GM12875 (cell line): ENCODE measurements at regions not wholly inside any gene's neighbourhood (a gene's known extent, or its start where the extent isn't known, plus 50 kb on each side); places are given as distances from the start of the nearest gene placed in this dataset.

Experiments used
- H3K4me3 ChIP-seq: one replicate; pipeline ENCODE4 v1.5.1; 2011; ENCODE audit warnings: low read depth, low read length, control low read depth
- TF ChIP-seq, protein P1 (sequence below): IDR thresholded peaks from 2 replicates; pipeline ENCODE4 v1.5.1; 2011; ENCODE audit warnings: low read depth, mild to moderate bottlenecking, control low read depth, inconsistent platforms, low read length, moderate library complexity, borderline replicate concordance; ENCODE audit not compliant: insufficient read depth

GRCh38 chr11:39037611-39038010 is 2421.8 kb downstream of the LRRC4C start:
- H3K4me3 ChIP-seq: no peak overlapping the region
- TF ChIP-seq, protein P1, sequence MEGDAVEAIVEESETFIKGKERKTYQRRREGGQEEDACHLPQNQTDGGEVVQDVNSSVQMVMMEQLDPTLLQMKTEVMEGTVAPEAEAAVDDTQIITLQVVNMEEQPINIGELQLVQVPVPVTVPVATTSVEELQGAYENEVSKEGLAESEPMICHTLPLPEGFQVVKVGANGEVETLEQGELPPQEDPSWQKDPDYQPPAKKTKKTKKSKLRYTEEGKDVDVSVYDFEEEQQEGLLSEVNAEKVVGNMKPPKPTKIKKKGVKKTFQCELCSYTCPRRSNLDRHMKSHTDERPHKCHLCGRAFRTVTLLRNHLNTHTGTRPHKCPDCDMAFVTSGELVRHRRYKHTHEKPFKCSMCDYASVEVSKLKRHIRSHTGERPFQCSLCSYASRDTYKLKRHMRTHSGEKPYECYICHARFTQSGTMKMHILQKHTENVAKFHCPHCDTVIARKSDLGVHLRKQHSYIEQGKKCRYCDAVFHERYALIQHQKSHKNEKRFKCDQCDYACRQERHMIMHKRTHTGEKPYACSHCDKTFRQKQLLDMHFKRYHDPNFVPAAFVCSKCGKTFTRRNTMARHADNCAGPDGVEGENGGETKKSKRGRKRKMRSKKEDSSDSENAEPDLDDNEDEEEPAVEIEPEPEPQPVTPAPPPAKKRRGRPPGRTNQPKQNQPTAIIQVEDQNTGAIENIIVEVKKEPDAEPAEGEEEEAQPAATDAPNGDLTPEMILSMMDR: no peak

DNA sequence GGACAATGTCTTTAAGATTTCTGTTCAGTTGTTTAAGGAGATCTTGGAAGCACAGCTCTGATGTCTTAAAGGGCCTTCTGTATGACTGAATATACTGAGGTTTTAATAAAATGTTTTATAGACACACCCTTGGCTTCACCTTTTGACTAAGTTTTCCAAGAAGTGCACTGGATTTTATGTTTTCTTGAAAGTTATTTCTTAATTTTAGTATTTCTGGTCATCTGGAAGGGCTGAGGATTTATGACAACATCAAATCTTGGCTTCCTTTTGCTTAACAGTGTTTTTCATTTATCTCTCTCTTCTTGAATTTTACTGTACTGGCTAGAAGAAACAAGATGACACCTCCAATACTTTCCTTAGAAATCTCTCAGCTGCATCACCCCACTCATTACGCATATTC is 2423.4 kb downstream of the LRRC4C start:
- H3K4me3 ChIP-seq: no peak overlapping the region
- TF ChIP-seq, protein P1: no peak

GRCh38 chr11:39021539-39021938 is 2423.5 kb upstream of the RAG2 start:
- TF ChIP-seq, protein P1: no peak
- no peak overlapping the region for H3K4me3 ChIP-seq

- no peak overlapping the region for H3K4me3 ChIP-seq
- TF ChIP-seq, protein P1: no peak
Measured at GRCh38 chr11:39011797-39012196, 2413.8 kb upstream of the RAG2 start.

GRCh38 chr11:38990841-38991240 is 2392.8 kb upstream of the RAG2 start:
- H3K4me3 ChIP-seq: no peak overlapping the region
- TF ChIP-seq, protein P1: no peak

GRCh38 chr11:38990139-38990538 is 2392.1 kb upstream of the RAG2 start:
- TF ChIP-seq, protein P1: no peak
- H3K4me3 ChIP-seq: no peak overlapping the region

DNA sequence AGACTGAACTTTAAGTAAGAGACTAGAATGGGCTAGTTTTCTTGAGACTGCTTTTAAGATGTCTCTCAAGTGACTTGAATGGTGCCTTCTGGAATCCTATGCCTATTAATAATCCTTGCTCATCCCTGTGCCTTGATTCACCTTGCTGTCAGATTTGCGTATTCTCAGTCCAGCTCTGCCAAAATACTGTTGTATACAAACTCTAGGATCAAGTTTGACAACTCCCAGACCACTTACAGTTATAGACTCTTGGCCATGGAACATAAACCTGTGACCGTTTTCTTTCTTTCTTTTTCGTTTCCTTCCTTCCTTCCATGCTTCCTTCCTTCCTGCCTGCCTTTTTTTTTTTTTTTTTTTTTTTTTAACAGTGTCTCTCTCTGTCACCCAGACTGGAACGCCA is 2390.9 kb upstream of the RAG2 start:
- H3K4me3 ChIP-seq: no peak overlapping the region
- TF ChIP-seq, protein P1: no peak
